Activated naive CD4-positive, alpha-beta T cell treated with anti-CD3 and anti-CD28 coated beads, Interleukin-2, amount 50 U/mL, for 24 hours (primary cell): ENCODE measurements at regions not wholly inside any gene's neighbourhood (a gene's known extent, or its start where the extent isn't known, plus 50 kb on each side); places are given as distances from the start of the nearest gene placed in this dataset.

Experiments
- H3K27ac Mint-ChIP-seq: one replicate; pipeline ENCODE4 v1.8.0; 2021; ENCODE audit warnings: mild to moderate bottlenecking, mixed read lengths
- H3K27me3 Mint-ChIP-seq: one replicate; pipeline ENCODE4 v1.8.0; 2021; ENCODE audit warnings: mixed read lengths
- H3K36me3 Mint-ChIP-seq: one replicate; pipeline ENCODE4 v1.8.0; 2021; ENCODE audit warnings: mixed read lengths
- H3K4me1 Mint-ChIP-seq: one replicate; pipeline ENCODE4 v1.8.0; 2021; ENCODE audit warnings: mixed read lengths
- H3K4me3 Mint-ChIP-seq: one replicate; pipeline ENCODE4 v1.8.0; 2021; ENCODE audit warnings: mild to moderate bottlenecking, mixed read lengths
- H3K9me3 Mint-ChIP-seq: one replicate; pipeline ENCODE4 v1.8.0; 2021; ENCODE audit warnings: mixed read lengths

DNA sequence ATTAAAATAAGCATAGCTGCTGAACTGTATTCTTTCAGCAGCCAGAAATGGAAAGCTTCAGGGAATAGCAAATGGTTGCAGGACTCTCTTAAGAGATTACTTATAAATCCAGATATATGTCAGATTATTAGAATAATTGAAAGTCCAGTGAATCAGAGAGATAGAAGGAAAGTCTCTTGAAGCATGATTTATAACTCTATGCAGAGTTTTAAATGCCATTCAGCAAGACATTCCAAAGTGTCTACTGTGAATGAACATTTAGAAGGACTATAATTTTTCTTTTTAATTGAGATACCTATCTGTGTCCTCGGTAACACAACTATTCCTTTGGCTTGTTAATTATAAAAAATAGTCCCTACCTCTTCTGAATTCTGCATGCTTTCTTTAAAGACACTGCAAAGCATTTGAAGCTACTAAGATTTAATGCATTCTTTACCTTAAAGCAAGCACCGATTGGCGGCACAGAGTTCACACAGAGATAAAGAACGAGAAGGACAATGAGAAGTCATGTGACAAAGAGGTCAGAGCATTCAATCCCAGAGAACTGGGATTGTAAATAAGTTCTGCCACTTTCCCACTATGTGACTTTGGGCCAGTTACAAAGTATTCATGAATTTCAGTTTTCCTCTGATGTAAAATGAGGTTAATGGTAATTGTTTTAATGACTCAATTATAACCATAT lies 371.0 kb upstream of the ATP2B1 start:
- H3K9me3 Mint-ChIP-seq: no peaks in the 10 kb centered on the region
- H3K27me3 Mint-ChIP-seq: no peaks in the 10 kb centered on the region
- H3K36me3 Mint-ChIP-seq: no peaks in the 10 kb centered on the region
- H3K4me1 Mint-ChIP-seq: peaks cover 22% of the 10 kb centered on the region
- no peak overlapping the region for H3K27ac Mint-ChIP-seq
- no peak overlapping the region for H3K4me3 Mint-ChIP-seq

DNA sequence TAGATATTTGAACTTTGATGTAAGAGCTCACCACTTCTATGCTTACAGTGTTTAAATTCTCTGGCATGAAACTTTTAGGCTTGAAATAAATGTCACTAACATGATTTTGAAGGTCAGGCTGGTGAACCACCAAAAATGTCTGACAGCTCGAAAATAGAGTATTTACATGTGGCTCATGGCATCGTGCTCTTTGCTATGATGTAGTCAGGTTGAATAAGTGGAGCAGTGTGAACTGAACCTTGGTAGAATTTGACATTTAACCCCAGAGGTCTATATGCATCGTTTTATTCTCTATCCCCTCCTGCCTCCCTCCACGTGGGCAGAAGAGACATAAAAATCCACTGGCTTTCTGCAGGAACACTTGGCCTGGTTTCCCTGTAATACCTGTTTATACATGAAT lies 369.7 kb upstream of the ATP2B1 start:
- no peak overlapping the region for H3K27ac Mint-ChIP-seq
- peaks cover 22% of the 10 kb centered on the region for H3K4me1 Mint-ChIP-seq
- H3K4me3 Mint-ChIP-seq: no peak overlapping the region
- no peaks in the 10 kb centered on the region for H3K36me3 Mint-ChIP-seq
- H3K9me3 Mint-ChIP-seq: no peaks in the 10 kb centered on the region
- H3K27me3 Mint-ChIP-seq: peaks cover 2% of the 10 kb centered on the region

DNA sequence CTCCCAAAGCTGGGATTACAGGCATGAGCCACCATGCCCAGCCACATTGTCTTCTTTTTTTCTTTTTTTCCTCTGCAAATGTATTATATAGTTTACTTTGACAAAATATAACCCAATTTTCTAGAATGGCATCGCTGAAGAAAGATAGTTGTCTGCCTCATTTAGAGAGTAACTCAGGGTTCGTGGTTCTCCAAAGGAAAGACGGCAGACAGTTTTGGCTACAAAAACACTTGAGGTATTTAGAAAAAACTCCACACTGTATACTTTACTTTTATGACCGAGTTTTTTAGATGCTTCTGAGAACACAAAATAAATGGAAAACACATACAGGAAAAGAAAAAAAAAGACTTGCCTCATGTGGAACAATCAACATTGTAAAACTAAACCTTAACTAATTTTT lies 369.1 kb upstream of the ATP2B1 start:
- H3K36me3 Mint-ChIP-seq: no peaks in the 10 kb centered on the region
- no peak overlapping the region for H3K4me3 Mint-ChIP-seq
- H3K27me3 Mint-ChIP-seq: peaks cover 2% of the 10 kb centered on the region
- H3K9me3 Mint-ChIP-seq: no peaks in the 10 kb centered on the region
- H3K27ac Mint-ChIP-seq: no peak overlapping the region
- peaks cover 22% of the 10 kb centered on the region for H3K4me1 Mint-ChIP-seq

DNA sequence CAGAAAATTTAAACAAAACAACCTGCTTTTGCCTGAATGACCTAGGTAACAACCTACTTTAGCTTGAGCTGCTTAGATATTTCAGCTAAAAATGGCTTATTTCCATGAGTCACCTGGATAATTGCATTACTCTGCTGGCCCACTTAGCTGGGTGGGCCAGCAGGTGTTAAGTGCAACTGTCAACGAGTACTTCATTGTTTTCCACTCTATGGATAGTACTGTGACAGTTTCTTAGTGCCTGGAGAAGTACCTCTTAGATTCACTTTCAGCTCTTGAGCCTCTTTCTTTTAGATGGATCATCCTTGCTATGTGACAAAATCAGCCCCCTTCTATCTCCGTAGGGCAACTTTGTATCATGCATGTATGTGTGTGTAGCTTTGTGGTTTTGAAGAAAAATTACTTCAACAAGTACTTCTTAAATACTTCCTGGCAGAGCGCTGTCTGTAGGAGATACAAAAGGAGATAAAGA lies 368.2 kb upstream of the ATP2B1 start:
- Mint-ChIP-seq H3K9me3 (no peaks in the 10 kb centered on the region), H3K4me1 (peaks cover 22% of the 10 kb centered on the region), H3K27me3 (peaks cover 2% of the 10 kb centered on the region), H3K4me3 (no peak overlapping the region), H3K27ac (no peak overlapping the region), H3K36me3 (no peaks in the 10 kb centered on the region)

DNA sequence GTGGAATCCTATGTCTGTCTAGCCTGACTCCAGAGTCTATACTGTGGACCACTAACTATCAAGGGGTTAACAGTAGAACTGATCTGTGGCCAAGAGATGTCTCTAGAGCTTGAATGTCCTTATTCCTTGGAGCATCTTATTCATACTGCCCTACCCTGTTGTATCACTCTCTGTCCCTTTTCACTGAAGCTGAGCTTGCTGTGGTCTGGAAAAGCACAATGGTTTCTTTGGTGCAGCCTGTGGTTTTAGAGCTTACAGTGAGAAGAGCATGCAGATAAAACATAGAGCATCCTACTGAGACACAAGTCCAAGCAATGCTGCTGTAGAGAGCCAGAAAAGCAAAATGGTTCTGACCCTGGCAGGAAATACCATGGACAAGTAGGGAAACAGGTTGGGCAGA lies 367.0 kb upstream of the ATP2B1 start:
- Mint-ChIP-seq H3K4me1 (peaks cover 22% of the 10 kb centered on the region), H3K27me3 (peaks cover 3% of the 10 kb centered on the region), H3K9me3 (no peaks in the 10 kb centered on the region), H3K27ac (no peak overlapping the region), H3K36me3 (no peaks in the 10 kb centered on the region), H3K4me3 (no peak overlapping the region)

DNA sequence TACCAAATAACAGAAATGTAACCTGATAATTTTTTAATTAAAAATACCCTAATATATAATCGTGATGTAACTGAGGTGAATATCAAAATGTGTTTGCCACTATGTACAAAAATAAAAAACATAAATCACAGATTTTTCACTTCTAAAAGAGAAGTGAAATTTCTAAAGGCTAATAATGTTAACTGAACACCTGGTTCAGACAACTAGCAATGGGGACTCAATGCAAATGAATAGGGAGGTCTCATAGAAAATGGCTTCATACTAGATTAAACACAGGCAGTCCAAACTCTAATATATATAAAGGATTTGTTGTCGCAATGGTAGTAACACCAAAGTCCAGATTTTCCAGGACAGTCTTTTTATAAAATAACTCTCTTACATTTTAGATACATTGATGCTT lies 365.4 kb upstream of the ATP2B1 start:
- no peak overlapping the region for H3K27ac Mint-ChIP-seq
- H3K36me3 Mint-ChIP-seq: no peaks in the 10 kb centered on the region
- peaks cover 7% of the 10 kb centered on the region for H3K27me3 Mint-ChIP-seq
- H3K4me3 Mint-ChIP-seq: no peak overlapping the region
- H3K9me3 Mint-ChIP-seq: no peaks in the 10 kb centered on the region
- peaks cover 22% of the 10 kb centered on the region for H3K4me1 Mint-ChIP-seq

DNA sequence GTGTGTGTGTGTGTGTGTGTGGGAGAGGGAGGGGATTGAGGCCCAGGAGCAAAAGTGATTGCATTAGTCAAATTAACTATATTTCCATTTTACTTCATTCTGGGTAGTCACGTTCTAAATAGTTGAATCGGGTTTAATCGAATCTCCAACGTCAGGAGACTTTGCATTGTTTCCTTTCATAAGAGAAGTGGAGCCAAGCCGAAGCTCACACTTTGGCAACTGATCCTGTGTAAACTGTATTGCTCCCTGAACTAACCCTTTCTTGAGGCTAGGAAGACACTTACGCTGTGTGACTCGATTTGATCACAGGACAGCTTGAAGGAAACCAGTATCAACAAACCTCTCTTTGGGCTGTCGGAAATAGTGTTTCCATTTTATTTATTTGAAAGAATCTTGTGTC lies 363.4 kb upstream of the ATP2B1 start:
- no peak overlapping the region for H3K27ac Mint-ChIP-seq

DNA sequence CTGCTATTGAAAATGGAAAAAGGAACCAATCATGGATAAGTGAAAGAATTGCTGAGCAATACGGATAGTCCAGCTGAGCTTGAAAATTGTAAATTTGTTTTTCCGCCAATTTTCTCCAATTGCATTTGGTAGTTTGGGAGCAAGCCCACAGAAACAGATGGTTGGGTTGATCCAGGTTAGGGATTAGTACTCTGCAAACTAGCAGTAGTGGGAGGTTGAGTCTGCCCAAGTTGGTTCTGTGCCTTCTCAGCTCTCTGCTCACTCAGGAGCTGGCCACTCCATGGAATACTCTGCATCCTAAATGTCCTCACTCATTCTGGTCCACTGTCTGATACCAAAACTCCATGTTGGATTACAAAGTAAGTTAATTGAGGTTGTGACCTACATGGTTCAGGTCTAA lies 361.1 kb upstream of the ATP2B1 start:
- no peaks in the 10 kb centered on the region for H3K4me1 Mint-ChIP-seq
- H3K9me3 Mint-ChIP-seq: no peaks in the 10 kb centered on the region
- H3K27me3 Mint-ChIP-seq: peaks cover 7% of the 10 kb centered on the region
- no peak overlapping the region for H3K4me3 Mint-ChIP-seq
- no peak overlapping the region for H3K27ac Mint-ChIP-seq
- no peaks in the 10 kb centered on the region for H3K36me3 Mint-ChIP-seq

More for the DNA sequence above, 363.4 kb upstream of the ATP2B1 start:
- peaks cover 7% of the 10 kb centered on the region for H3K27me3 Mint-ChIP-seq
- H3K4me3 Mint-ChIP-seq: no peak overlapping the region
- H3K36me3 Mint-ChIP-seq: no peaks in the 10 kb centered on the region
- peaks cover 9% of the 10 kb centered on the region for H3K4me1 Mint-ChIP-seq
- H3K9me3 Mint-ChIP-seq: no peaks in the 10 kb centered on the region

DNA sequence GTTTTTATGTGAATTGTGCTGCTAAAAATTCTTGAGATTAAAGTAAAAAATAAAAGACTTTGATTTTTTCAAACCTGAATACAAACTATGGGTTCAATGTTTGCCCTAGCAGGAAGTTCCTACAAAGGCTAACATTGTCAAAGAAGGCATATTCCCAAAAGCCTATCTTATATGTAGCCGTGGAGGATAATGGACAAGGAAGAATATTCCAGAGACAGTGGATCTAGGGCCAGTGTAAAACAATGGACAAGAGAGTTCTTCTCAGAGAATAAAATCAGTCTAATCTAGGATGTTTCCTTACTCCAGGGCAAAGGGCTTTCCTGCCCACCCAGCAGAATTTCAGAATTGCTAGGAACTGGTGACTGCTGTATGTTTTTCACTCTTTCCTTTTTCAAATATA lies 359.2 kb upstream of the ATP2B1 start:
- Mint-ChIP-seq H3K27me3 (peaks cover 5% of the 10 kb centered on the region), H3K4me1 (no peaks in the 10 kb centered on the region), H3K27ac (no peak overlapping the region), H3K9me3 (no peaks in the 10 kb centered on the region), H3K4me3 (no peak overlapping the region), H3K36me3 (no peaks in the 10 kb centered on the region)

DNA sequence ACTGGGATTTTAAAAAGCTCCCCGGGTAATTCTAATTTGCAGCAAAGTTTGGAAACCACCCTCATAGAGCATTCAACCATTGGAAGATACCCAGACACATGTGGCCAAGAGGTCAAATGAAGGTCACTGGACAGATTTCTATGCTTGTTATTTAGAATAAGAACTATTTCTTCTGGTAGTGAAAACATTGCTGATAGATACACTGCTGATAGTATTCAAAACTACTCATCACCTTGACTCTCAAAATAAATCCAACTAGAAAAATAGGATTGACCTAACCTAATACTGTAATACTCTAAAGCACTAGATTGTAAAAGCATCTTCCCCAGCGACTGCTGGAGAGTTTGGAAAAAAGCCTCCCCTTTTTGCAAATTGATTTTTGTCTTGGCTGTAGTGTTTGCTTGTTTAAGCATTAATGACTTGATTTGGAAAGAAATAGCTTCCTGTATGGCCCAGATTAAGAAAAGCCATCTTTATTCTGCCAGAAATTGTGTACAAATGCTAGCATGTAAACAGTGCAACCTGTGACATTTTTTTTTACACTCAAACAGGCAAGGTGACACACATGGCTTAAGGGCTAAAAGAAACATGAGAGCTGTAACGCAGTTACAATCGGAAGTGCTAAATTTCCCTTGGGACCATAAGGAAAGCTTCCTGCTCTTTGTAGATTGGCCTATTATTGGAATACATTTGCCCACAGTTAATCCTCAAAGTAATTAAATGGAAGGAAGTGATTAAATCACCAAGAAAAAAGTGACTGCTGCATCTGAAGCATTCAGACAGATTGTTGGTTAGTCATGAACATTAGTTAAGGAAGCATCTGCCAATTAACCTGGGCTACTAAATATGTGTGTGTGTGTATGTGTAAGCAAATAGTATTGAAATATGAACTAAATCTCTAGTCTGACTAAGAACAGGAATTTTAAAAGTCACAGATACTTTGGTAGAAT lies 356.5 kb upstream of the ATP2B1 start:
- no peaks in the 10 kb centered on the region for H3K4me1 Mint-ChIP-seq
- no peak overlapping the region for H3K4me3 Mint-ChIP-seq
- no peaks in the 10 kb centered on the region for H3K36me3 Mint-ChIP-seq
- H3K27me3 Mint-ChIP-seq: no peaks in the 10 kb centered on the region
- H3K9me3 Mint-ChIP-seq: no peaks in the 10 kb centered on the region
- H3K27ac Mint-ChIP-seq: no peak overlapping the region

DNA sequence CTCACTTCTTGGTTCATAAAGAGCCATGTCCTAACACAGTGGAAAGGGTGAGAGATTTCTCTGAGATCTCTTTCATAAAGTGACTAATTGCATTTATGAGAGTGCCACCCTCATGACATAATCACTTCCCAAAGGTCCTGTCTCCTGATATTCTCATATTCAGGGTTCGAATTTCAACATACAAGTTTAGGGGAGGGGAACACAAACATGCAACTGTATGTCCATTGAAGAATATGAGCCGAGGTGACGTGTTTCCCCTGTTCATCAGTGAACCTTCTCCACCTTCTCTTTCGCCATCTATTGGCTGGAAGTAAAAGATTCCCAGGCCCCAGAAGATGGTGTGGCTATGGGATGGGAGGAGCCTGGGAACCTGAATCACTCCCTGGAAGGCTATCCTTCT lies 354.2 kb upstream of the ATP2B1 start:
- H3K9me3 Mint-ChIP-seq: no peaks in the 10 kb centered on the region
- no peak overlapping the region for H3K4me3 Mint-ChIP-seq
- H3K27me3 Mint-ChIP-seq: no peaks in the 10 kb centered on the region
- no peak overlapping the region for H3K27ac Mint-ChIP-seq
- H3K4me1 Mint-ChIP-seq: no peaks in the 10 kb centered on the region
- H3K36me3 Mint-ChIP-seq: no peaks in the 10 kb centered on the region

DNA sequence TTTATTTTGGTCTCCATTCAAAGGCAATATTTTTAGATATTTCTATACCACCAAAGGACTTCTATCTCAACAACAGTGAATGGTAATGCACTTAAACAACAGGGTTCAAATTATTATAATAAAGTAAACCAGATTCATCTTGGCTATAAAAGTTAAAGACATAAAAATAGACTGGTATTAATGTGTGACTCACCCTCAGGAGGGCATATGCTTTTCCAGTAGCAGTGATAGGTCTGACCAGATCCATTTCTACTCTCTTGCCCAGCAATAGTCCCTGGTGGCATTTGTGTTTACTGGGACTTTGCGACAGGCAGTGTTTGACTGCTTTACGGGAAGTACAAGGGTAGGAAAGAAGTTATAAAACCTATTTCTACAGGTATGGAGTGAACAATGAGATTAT lies 353.2 kb upstream of the ATP2B1 start:
- H3K36me3 Mint-ChIP-seq: no peaks in the 10 kb centered on the region
- H3K27ac Mint-ChIP-seq: no peak overlapping the region
- no peaks in the 10 kb centered on the region for H3K4me1 Mint-ChIP-seq
- H3K9me3 Mint-ChIP-seq: no peaks in the 10 kb centered on the region
- H3K27me3 Mint-ChIP-seq: peaks cover 2% of the 10 kb centered on the region
- H3K4me3 Mint-ChIP-seq: no peak overlapping the region

DNA sequence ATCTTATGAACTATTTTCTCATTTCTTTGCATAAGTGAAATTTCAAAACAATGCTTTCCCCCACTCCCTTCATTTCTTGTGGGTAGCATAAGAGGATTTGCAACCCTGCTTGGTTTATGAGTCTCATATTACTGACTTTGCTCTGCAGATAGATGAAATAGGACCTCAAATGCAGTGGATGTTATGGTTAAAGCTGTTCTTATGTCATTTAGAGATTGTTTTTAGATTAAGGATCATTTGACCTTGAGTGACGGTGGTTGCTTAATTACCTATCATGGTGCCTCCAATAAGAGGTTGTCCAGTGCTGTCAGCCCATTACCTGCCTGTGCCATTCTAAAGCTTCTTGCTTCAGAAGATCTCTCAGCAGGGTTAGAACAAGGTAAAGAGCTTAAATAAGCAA lies 351.4 kb upstream of the ATP2B1 start:
- no peaks in the 10 kb centered on the region for H3K9me3 Mint-ChIP-seq
- no peak overlapping the region for H3K27ac Mint-ChIP-seq
- no peak overlapping the region for H3K4me3 Mint-ChIP-seq
- peaks cover 2% of the 10 kb centered on the region for H3K27me3 Mint-ChIP-seq
- H3K4me1 Mint-ChIP-seq: no peaks in the 10 kb centered on the region
- no peaks in the 10 kb centered on the region for H3K36me3 Mint-ChIP-seq

DNA sequence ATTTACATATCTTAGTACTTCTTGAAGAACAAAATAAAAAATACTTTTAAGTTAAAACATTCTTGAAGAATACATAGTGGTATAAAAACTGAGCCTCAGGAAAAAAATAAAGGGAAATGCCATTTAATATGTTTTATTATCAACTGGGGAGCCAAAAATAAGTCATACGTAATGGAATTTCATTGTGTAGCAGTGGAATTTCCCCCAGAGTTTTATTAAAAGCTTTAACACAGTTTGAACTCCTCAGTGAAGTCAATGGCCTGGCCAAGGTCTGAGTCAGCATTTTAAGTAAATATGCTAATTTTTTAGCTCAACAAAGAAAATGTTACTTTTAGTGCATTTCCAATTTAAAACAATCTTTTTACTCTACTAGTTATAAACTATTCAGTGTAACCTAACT lies 350.1 kb upstream of the ATP2B1 start:
- H3K4me3 Mint-ChIP-seq: no peak overlapping the region
- H3K27ac Mint-ChIP-seq: no peak overlapping the region
- H3K36me3 Mint-ChIP-seq: no peaks in the 10 kb centered on the region
- H3K4me1 Mint-ChIP-seq: no peaks in the 10 kb centered on the region
- peaks cover 2% of the 10 kb centered on the region for H3K27me3 Mint-ChIP-seq
- no peaks in the 10 kb centered on the region for H3K9me3 Mint-ChIP-seq

DNA sequence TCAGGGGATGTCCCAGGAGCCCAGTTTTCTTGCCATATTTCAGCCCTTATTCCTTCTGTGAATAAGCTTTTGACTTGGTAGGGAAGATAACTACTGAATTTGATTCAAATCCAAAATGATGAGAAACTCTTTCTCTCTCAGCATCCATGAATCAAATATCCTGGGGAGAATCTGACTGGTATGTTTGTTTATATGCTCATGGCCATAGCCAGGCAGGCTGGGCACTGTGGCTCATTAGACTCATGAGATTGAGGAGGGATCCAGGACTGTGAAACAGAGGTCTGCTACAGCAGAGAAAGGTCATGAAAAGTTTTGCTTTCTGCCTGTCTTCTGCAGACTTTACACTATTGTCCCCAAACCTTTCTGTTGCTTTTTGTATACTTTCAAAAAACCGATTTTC lies 346.4 kb upstream of the ATP2B1 start:
- no peak overlapping the region for H3K4me3 Mint-ChIP-seq
- no peaks in the 10 kb centered on the region for H3K36me3 Mint-ChIP-seq
- H3K9me3 Mint-ChIP-seq: no peaks in the 10 kb centered on the region
- peaks cover 2% of the 10 kb centered on the region for H3K27me3 Mint-ChIP-seq
- H3K27ac Mint-ChIP-seq: no peak overlapping the region
- no peaks in the 10 kb centered on the region for H3K4me1 Mint-ChIP-seq

DNA sequence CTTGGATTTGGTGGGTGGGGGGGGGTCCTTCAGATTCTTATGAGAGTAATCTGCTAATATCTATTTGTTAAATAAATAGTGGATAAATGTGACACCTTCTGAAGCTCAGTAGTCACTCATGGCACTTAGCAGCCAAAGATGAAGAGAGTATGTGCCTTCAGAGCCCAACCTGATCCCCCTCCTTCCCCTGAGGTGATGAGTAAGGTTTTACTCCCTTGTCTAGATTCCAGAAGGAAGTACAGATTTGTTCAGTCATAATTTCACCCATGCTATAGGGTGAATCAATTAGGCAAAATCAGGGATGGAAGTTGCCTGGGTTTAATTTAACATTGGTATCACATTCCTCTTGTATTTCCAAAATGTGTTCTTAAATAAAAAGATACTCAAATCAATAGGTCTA lies 340.3 kb upstream of the ATP2B1 start:
- no peaks in the 10 kb centered on the region for H3K9me3 Mint-ChIP-seq
- no peaks in the 10 kb centered on the region for H3K27me3 Mint-ChIP-seq
- H3K27ac Mint-ChIP-seq: no peak overlapping the region
- H3K36me3 Mint-ChIP-seq: no peaks in the 10 kb centered on the region
- H3K4me3 Mint-ChIP-seq: no peak overlapping the region
- no peaks in the 10 kb centered on the region for H3K4me1 Mint-ChIP-seq
